H1 (cell line): ENCODE measurements at regions not wholly inside any gene's neighbourhood (a gene's known extent, or its start where the extent isn't known, plus 50 kb on each side); places are given as distances from the start of the nearest gene placed in this dataset.

Experiments used
- BRCA1 ChIP-seq: IDR thresholded peaks from 2 replicates; pipeline ENCODE4 v1.6.1; 2012; ENCODE audit warnings: low read depth, low read length, improper control_type of control experiment
- CHD7 ChIP-seq: fragments of 300-600 bp; sonication (generic); IDR thresholded peaks from 2 replicates; pipeline ENCODE4 v1.7.1; 2012; ENCODE audit warnings: low read length, moderate library complexity, mild to moderate bottlenecking, inconsistent platforms; ENCODE audit not compliant: insufficient replicate concordance
- SP4 ChIP-seq: IDR thresholded peaks from 2 replicates; pipeline ENCODE4 v1.6.1; 2012; ENCODE audit warnings: low read length, inconsistent platforms

GRCh38 chr3:137511655-137512054 lies 252.5 kb upstream of the SOX14 start (continued):
- TF ChIP-seq CHD7, result no peak
- no peak for TF ChIP-seq BRCA1
- TF ChIP-seq SP4, result no peak
